Mucosa of stomach (tissue), 1 donor: ENCODE measurements at regions not wholly inside any gene's neighbourhood (a gene's known extent, or its start where the extent isn't known, plus 50 kb on each side); places are given as distances from the start of the nearest gene placed in this dataset.

Experiments
- H3K27me3 ChIP-seq: one replicate; pipeline ENCODE4 v1.7.0; 2013; ENCODE audit warnings: mild to moderate bottlenecking, low read length; ENCODE audit not compliant: control insufficient read depth, insufficient read depth
- H3K36me3 ChIP-seq: one replicate; pipeline ENCODE4 v1.7.0; 2013; ENCODE audit warnings: low read length; ENCODE audit not compliant: control insufficient read depth, insufficient read depth
- H3K4me1 ChIP-seq: one replicate; pipeline ENCODE4 v1.7.0; 2013; ENCODE audit warnings: mild to moderate bottlenecking, low read length; ENCODE audit not compliant: control insufficient read depth, insufficient read depth
- H3K4me3 ChIP-seq: one replicate; pipeline ENCODE4 v1.7.0; 2013; ENCODE audit warnings: low read length
- H3K9ac ChIP-seq: one replicate; pipeline ENCODE4 v1.7.0; 2013; ENCODE audit warnings: mild to moderate bottlenecking, low read length, moderate library complexity
- H3K9me3 ChIP-seq: one replicate; pipeline ENCODE4 v1.7.0; 2013; ENCODE audit warnings: mild to moderate bottlenecking, low read length, moderate library complexity; ENCODE audit not compliant: control insufficient read depth
- donor health status: Pancreatic carcinoma.

GRCh38 chr6:12602951-12603672 is 113.5 kb upstream of the PHACTR1 start:
- Histone ChIP-seq H3K36me3 (no peaks in the 10 kb centered on the region), H3K9me3 (no peaks in the 10 kb centered on the region), H3K27me3 (no peaks in the 10 kb centered on the region), H3K9ac (no peak overlapping the region), H3K4me1 (no peaks in the 10 kb centered on the region), H3K4me3 (no peak overlapping the region)

- H3K27me3 ChIP-seq: no peaks in the 10 kb centered on the region
- no peak overlapping the region for H3K4me3 ChIP-seq
- H3K9ac ChIP-seq: no peak overlapping the region
- no peaks in the 10 kb centered on the region for H3K36me3 ChIP-seq
- no peaks in the 10 kb centered on the region for H3K9me3 ChIP-seq
- H3K4me1 ChIP-seq: no peaks in the 10 kb centered on the region
Observed at GRCh38 chr6:12603673-12604049, 112.9 kb upstream of the PHACTR1 start.

GRCh38 chr6:12605888-12606345 is 110.7 kb upstream of the PHACTR1 start:
- no peaks in the 10 kb centered on the region for H3K4me1 ChIP-seq
- H3K9me3 ChIP-seq: no peaks in the 10 kb centered on the region
- no peaks in the 10 kb centered on the region for H3K36me3 ChIP-seq
- no peak overlapping the region for H3K4me3 ChIP-seq
- no peak overlapping the region for H3K9ac ChIP-seq
- H3K27me3 ChIP-seq: no peaks in the 10 kb centered on the region

GRCh38 chr6:12606616-12607015 is 110.0 kb upstream of the PHACTR1 start:
- Histone ChIP-seq H3K4me3 (no peak overlapping the region), H3K9ac (no peak overlapping the region), H3K4me1 (no peaks in the 10 kb centered on the region), H3K27me3 (no peaks in the 10 kb centered on the region), H3K9me3 (no peaks in the 10 kb centered on the region), H3K36me3 (no peaks in the 10 kb centered on the region)

GRCh38 chr6:12608016-12608860 is 108.3 kb upstream of the PHACTR1 start:
- Histone ChIP-seq H3K4me1 (no peaks in the 10 kb centered on the region), H3K9me3 (no peaks in the 10 kb centered on the region), H3K4me3 (no peak overlapping the region), H3K9ac (no peak overlapping the region), H3K36me3 (no peaks in the 10 kb centered on the region), H3K27me3 (peaks cover 3% of the 10 kb centered on the region)

- no peaks in the 10 kb centered on the region for H3K9me3 ChIP-seq
- H3K9ac ChIP-seq: no peak overlapping the region
- H3K27me3 ChIP-seq: peaks cover 4% of the 10 kb centered on the region
- no peaks in the 10 kb centered on the region for H3K4me1 ChIP-seq
- no peak overlapping the region for H3K4me3 ChIP-seq
- no peaks in the 10 kb centered on the region for H3K36me3 ChIP-seq
Observed at GRCh38 chr6:12608874-12609273, 107.7 kb upstream of the PHACTR1 start.

GRCh38 chr6:12609751-12610150 is 106.8 kb upstream of the PHACTR1 start:
- no peak overlapping the region for H3K4me3 ChIP-seq

GRCh38 chr6:12610862-12611261 is 105.7 kb upstream of the PHACTR1 start:
- no peak overlapping the region for H3K9ac ChIP-seq
- H3K27me3 ChIP-seq: peaks cover 4% of the 10 kb centered on the region
- H3K36me3 ChIP-seq: no peaks in the 10 kb centered on the region
- no peaks in the 10 kb centered on the region for H3K9me3 ChIP-seq
- H3K4me3 ChIP-seq: no peak overlapping the region
- H3K4me1 ChIP-seq: no peaks in the 10 kb centered on the region

More at GRCh38 chr6:12609751-12610150, 106.8 kb upstream of the PHACTR1 start:
- H3K9ac ChIP-seq: no peak overlapping the region
- no peaks in the 10 kb centered on the region for H3K36me3 ChIP-seq
- H3K9me3 ChIP-seq: no peaks in the 10 kb centered on the region
- peaks cover 4% of the 10 kb centered on the region for H3K27me3 ChIP-seq
- H3K4me1 ChIP-seq: no peaks in the 10 kb centered on the region

- no peak overlapping the region for H3K9ac ChIP-seq
Observed at GRCh38 chr6:12613811-12614210, 102.8 kb upstream of the PHACTR1 start.

GRCh38 chr6:12614456-12614855 is 102.1 kb upstream of the PHACTR1 start:
- no peaks in the 10 kb centered on the region for H3K36me3 ChIP-seq
- peaks cover 4% of the 10 kb centered on the region for H3K27me3 ChIP-seq
- no peaks in the 10 kb centered on the region for H3K4me1 ChIP-seq
- H3K4me3 ChIP-seq: no peak overlapping the region
- H3K9me3 ChIP-seq: no peaks in the 10 kb centered on the region
- H3K9ac ChIP-seq: no peak overlapping the region

More at GRCh38 chr6:12613811-12614210, 102.8 kb upstream of the PHACTR1 start:
- no peaks in the 10 kb centered on the region for H3K36me3 ChIP-seq
- no peak overlapping the region for H3K4me3 ChIP-seq
- peaks cover 4% of the 10 kb centered on the region for H3K27me3 ChIP-seq
- H3K4me1 ChIP-seq: no peaks in the 10 kb centered on the region
- no peaks in the 10 kb centered on the region for H3K9me3 ChIP-seq

GRCh38 chr6:12618296-12618695 is 98.3 kb upstream of the PHACTR1 start:
- peaks cover under 1% of the 10 kb centered on the region for H3K27me3 ChIP-seq
- H3K4me3 ChIP-seq: no peak overlapping the region
- H3K4me1 ChIP-seq: no peaks in the 10 kb centered on the region
- H3K9me3 ChIP-seq: no peaks in the 10 kb centered on the region
- H3K9ac ChIP-seq: no peak overlapping the region
- no peaks in the 10 kb centered on the region for H3K36me3 ChIP-seq

GRCh38 chr6:12621754-12622153 is 94.8 kb upstream of the PHACTR1 start:
- Histone ChIP-seq H3K4me1 (no peaks in the 10 kb centered on the region), H3K36me3 (no peaks in the 10 kb centered on the region), H3K9me3 (no peaks in the 10 kb centered on the region), H3K4me3 (no peak overlapping the region), H3K27me3 (no peaks in the 10 kb centered on the region), H3K9ac (no peak overlapping the region)
